Neutrophil (primary cell): ENCODE measurements at regions not wholly inside any gene's neighbourhood (a gene's known extent, or its start where the extent isn't known, plus 50 kb on each side); places are given as distances from the start of the nearest gene placed in this dataset.

Experiments used
- H3K27ac ChIP-seq: fragments of 200-600 bp; sonication (generic); 2 replicates; pipeline ENCODE4 v1.5.1; 2016; ENCODE audit warnings: mild to moderate bottlenecking, moderate library complexity
- H3K27me3 ChIP-seq: fragments of 200-600 bp; sonication (generic); 2 replicates; pipeline ENCODE4 v1.6.0; 2016; ENCODE audit warnings: mild to moderate bottlenecking
- H3K36me3 ChIP-seq: fragments of 200-600 bp; sonication (generic); 2 replicates; pipeline ENCODE4 v1.5.1; 2017
- H3K4me1 ChIP-seq, 2 experiments: fragments of 200-600 bp in 1 of 2; sonication (generic) in 1 of 2; 1 replicate in 1 of 2; 2 replicates in 1 of 2; pipeline versions ENCODE4 v1.5.1 to v1.6.1; 2013 to 2016; ENCODE audit warnings: low read depth in 1 of 2, low read length in 1 of 2, mild to moderate bottlenecking in 1 of 2, moderate library complexity in 1 of 2; ENCODE audit not compliant: control insufficient read depth in 1 of 2, insufficient read depth in 1 of 2
- H3K4me3 ChIP-seq, 2 experiments: fragments of 200-600 bp in 1 of 2; sonication (generic) in 1 of 2; 1 replicate in 1 of 2; 2 replicates in 1 of 2; pipeline ENCODE4 v1.5.1; 2013 to 2016; ENCODE audit warnings: low read depth in 1 of 2, low read length in 1 of 2, mild to moderate bottlenecking in 1 of 2, moderate library complexity in 1 of 2
- H3K9me3 ChIP-seq: fragments of 200-600 bp; sonication (generic); 2 replicates; pipeline ENCODE4 v1.5.1; 2016
- TF ChIP-seq, protein P1 (sequence below): fragments of 200-600 bp; sonication (generic); IDR thresholded peaks from 2 replicates; pipeline ENCODE4 v1.5.1; 2016; ENCODE audit warnings: antibody characterized with exemption

DNA sequence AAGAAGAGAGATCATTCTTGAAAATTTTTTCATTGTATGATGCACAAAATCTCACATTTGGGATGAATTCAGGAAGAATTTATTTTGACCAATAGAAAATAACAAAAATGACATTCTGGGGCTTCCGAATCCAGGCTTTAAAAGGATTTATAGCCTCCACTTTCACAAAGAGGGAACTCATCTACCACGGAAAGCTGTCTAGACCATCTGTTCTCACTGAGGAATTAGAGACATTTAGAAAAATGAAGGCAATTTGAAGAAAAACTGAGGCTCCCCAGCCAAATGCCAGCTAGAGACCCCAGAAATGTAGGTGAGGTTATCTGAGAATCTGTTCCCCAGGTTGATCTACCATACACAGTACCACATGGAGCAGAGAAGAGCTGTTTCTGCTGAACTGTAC is 464.3 kb downstream of the TMA16 start:
- Histone ChIP-seq H3K27ac (no peak overlapping the region), H3K36me3 (no peaks in the 10 kb centered on the region), H3K9me3 (no peaks in the 10 kb centered on the region), H3K27me3 (no peaks in the 10 kb centered on the region), H3K4me3 (no peak overlapping the region), H3K4me1 (no peaks in the 10 kb centered on the region)
- TF ChIP-seq, protein P1, sequence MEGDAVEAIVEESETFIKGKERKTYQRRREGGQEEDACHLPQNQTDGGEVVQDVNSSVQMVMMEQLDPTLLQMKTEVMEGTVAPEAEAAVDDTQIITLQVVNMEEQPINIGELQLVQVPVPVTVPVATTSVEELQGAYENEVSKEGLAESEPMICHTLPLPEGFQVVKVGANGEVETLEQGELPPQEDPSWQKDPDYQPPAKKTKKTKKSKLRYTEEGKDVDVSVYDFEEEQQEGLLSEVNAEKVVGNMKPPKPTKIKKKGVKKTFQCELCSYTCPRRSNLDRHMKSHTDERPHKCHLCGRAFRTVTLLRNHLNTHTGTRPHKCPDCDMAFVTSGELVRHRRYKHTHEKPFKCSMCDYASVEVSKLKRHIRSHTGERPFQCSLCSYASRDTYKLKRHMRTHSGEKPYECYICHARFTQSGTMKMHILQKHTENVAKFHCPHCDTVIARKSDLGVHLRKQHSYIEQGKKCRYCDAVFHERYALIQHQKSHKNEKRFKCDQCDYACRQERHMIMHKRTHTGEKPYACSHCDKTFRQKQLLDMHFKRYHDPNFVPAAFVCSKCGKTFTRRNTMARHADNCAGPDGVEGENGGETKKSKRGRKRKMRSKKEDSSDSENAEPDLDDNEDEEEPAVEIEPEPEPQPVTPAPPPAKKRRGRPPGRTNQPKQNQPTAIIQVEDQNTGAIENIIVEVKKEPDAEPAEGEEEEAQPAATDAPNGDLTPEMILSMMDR, result no peak

DNA sequence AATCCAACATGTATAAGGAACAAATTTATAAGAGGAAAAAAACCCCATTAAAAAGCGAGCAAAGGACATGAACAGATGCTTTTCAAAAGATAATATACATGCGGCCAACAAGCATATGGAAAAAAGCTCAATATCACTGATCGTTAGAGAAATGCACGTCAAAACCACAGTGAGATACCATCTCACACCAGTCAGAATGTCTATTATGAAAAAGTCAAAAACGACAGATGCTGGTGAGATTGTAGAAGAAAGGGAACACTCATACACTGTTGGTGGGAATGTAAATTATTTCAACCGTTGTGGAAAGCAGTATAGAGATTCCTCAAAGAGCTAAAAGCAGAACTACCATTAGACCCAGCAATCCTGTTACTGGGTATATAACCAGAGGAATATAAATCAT is 465.4 kb downstream of the TMA16 start:
- H3K4me1 ChIP-seq, result no peaks in the 10 kb centered on the region
- no peaks in the 10 kb centered on the region for H3K36me3 ChIP-seq
- H3K27me3 ChIP-seq, result no peaks in the 10 kb centered on the region
- H3K27ac ChIP-seq, result no peak overlapping the region
- H3K4me3 ChIP-seq, result no peak overlapping the region
- no peaks in the 10 kb centered on the region for H3K9me3 ChIP-seq
- TF ChIP-seq, protein P1, result no peak

DNA sequence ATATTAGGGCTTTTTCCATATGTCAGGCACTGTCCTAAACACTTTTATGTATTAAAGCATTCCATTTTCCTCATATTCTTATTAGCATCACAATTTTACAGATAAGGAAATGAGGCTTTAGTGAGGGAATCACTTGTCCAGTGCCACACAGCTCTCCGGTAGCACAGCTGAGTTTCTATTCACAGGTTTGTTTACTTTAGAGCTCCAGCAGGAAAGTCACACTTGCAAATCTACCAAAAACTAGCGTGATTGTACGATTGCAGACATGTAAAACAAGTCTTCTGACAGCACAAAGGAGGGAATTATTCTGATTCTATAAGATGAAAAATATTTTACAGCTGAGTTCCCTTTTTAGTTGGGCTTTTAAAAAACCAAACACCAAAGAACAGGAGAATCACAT is 472.1 kb downstream of the TMA16 start:
- H3K36me3 ChIP-seq, result no peaks in the 10 kb centered on the region
- H3K27me3 ChIP-seq, result no peaks in the 10 kb centered on the region
- TF ChIP-seq, protein P1, result no peak
- no peak overlapping the region for H3K27ac ChIP-seq
- no peaks in the 10 kb centered on the region for H3K9me3 ChIP-seq
- no peak overlapping the region for H3K4me3 ChIP-seq
- no peaks in the 10 kb centered on the region for H3K4me1 ChIP-seq

DNA sequence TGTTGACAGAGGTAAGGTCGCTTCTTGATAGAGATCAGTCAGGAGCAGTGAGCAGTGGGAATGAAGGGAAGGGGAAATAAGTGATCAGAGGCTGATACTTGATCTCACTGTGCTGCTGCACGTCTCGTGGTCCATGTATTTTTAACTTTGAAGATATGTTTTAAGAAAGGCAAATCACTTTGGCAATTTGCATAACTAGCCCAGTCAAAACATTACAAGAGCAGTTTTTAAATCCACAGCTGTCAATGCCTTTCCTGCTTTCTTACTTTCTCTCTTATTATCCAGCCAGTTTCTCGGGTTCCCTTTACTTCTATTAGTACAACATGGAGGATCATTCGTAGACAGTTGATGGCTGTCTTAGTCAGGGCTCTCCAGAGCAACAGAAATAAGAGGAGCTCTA is 472.8 kb downstream of the TMA16 start:
- Histone ChIP-seq H3K4me1 (no peaks in the 10 kb centered on the region), H3K4me3 (no peak overlapping the region), H3K36me3 (no peaks in the 10 kb centered on the region), H3K27ac (no peak overlapping the region), H3K27me3 (no peaks in the 10 kb centered on the region), H3K9me3 (no peaks in the 10 kb centered on the region)
- TF ChIP-seq, protein P1, result no peak

DNA sequence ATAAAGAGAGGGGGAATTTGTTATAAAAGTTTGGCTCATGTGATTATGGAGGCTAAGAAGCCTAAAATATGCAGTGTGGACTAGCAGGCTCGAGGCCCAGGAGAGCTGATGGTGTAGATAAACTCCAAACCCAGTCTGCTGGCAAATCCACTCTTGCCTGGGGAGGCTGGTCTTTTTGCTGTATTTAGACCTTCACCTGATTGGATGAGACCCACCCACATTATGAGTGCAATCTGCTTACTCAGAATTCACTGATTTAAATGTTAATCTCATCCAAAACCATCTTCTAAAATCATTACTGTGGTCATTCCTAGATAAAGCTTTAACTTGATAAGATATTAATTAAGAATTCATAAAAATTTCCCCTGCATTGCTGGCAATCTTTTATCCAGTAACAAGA is 473.2 kb downstream of the TMA16 start:
- Histone ChIP-seq H3K27me3 (no peaks in the 10 kb centered on the region), H3K4me3 (no peak overlapping the region), H3K4me1 (no peaks in the 10 kb centered on the region), H3K9me3 (no peaks in the 10 kb centered on the region), H3K36me3 (no peaks in the 10 kb centered on the region), H3K27ac (no peak overlapping the region)
- TF ChIP-seq, protein P1, result no peak

DNA sequence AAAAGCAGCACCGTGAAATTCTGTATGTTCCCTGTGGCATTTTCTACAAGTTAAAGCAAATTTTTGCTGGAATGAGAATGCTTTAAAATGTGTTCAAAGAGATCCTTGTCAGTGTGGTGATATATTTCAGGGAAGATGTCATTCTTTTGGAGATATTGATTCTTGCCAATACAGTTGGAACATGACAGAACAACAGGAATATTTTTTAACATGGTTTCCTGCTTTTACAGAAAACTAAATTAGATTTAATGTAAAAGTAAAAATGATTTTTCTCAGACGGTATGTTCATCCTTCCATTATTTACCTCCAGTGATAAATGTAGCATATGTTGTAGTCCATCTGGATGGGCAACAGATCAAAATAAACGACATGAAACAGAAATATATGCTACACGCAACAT is 474.8 kb downstream of the TMA16 start:
- TF ChIP-seq, protein P1, result no peak
- no peaks in the 10 kb centered on the region for H3K36me3 ChIP-seq
- no peaks in the 10 kb centered on the region for H3K27me3 ChIP-seq
- H3K9me3 ChIP-seq, result no peaks in the 10 kb centered on the region
- H3K27ac ChIP-seq, result no peak overlapping the region
- no peaks in the 10 kb centered on the region for H3K4me1 ChIP-seq
- H3K4me3 ChIP-seq, result no peak overlapping the region
